Mucosa of descending colon (tissue), 3 donors: ENCODE measurements at regions not wholly inside any gene's neighbourhood (a gene's known extent, or its start where the extent isn't known, plus 50 kb on each side); places are given as distances from the start of the nearest gene placed in this dataset.
"Not testable (repeated sequence)": the region's sequence is repeated elsewhere in the genome, so short reads cannot be mapped to it uniquely, and the experiment has no call there.

Experiments used
- ATAC-seq: fragments of 200-7000 bp; cut with Tn5 transposase; one replicate; pipeline ENCODE4 v1.9.1; 2020; ENCODE audit warnings: mild to moderate bottlenecking, moderate library complexity
- DNase-seq, 3 donors: peaks; one replicate each; pipeline ENCODE4 v3.0.0-alpha.2; 2020
- H3K36me3 ChIP-seq: fragments of 200-600 bp; one replicate; pipeline ENCODE4 v1.8.0; 2021; ENCODE audit warnings: low read depth, mild to moderate bottlenecking
- H3K4me1 ChIP-seq: fragments of 200-600 bp; one replicate; pipeline ENCODE4 v1.8.0; 2021; ENCODE audit warnings: low read depth, mild to moderate bottlenecking
- H3K4me3 ChIP-seq: fragments of 200-600 bp; one replicate; pipeline ENCODE4 v1.8.0; 2021; ENCODE audit warnings: mild to moderate bottlenecking
- H3K9me3 ChIP-seq: fragments of 200-600 bp; one replicate; pipeline ENCODE4 v1.8.0; 2021; ENCODE audit warnings: mild to moderate bottlenecking
- CTCF ChIP-seq: fragments of 200-600 bp; IDR thresholded peaks from one replicate; pipeline ENCODE4 v1.8.0; 2022; ENCODE audit warnings: antibody characterized with exemption, mild to moderate bottlenecking
- intact Hi-C, 2 donors: fragments of 100-400 bp; cut with DNase I in 1 of 2; cut with micrococcal nuclease in 1 of 2; formaldehyde crosslinking; loops; one replicate each; pipeline versions ENCODE4 v1.11.0 to v1.11.1; 2022; cut with DNase I, micrococcal nuclease
- donor health status: DM: no; HTN: no; CAD: no; lungs with moderate emphysema.
- donor health status: DM: no; HTN: no; CAD: no.
- donor health status: DM: no; HTN: yes; CAD: no.

- Histone ChIP-seq H3K4me1 (no peaks in the 10 kb centered on the region), H3K36me3 (no peaks in the 10 kb centered on the region), H3K9me3 (no peaks in the 10 kb centered on the region), H3K4me3 (no peak overlapping the region)
- ATAC-seq (no peak), DNase-seq (no peak)
- intact Hi-C loops: no loop called here
- TF ChIP-seq CTCF: no peak
Observed at GRCh38 chr12:33111850-33112249, 215.3 kb upstream of the PKP2 start.

- ATAC-seq, intact Hi-C loops, DNase-seq, H3K4me3 ChIP-seq, H3K4me1 ChIP-seq, H3K9me3 ChIP-seq, H3K36me3 ChIP-seq: not testable (repeated sequence)
Observed at GRCh38 chr12:33107827-33108226, 211.2 kb upstream of the PKP2 start.

GRCh38 chr12:33093534-33093933, 197.0 kb upstream of the PKP2 start:
- no peaks in the 10 kb centered on the region for H3K36me3 ChIP-seq
- ATAC-seq: no peak
- no peaks in the 10 kb centered on the region for H3K9me3 ChIP-seq
- no peak for DNase-seq
- TF ChIP-seq CTCF: no peak
- no peak overlapping the region for H3K4me3 ChIP-seq
- intact Hi-C loops: no loop called here
- no peaks in the 10 kb centered on the region for H3K4me1 ChIP-seq

- intact Hi-C loops, H3K36me3 ChIP-seq, DNase-seq, H3K9me3 ChIP-seq, H3K4me3 ChIP-seq, H3K4me1 ChIP-seq, ATAC-seq: not testable (repeated sequence)
Observed at GRCh38 chr12:33087876-33088275, 191.3 kb upstream of the PKP2 start.

- ATAC-seq, H3K9me3 ChIP-seq, H3K4me3 ChIP-seq, H3K4me1 ChIP-seq, DNase-seq, intact Hi-C loops, H3K36me3 ChIP-seq: not testable (repeated sequence)
Observed at GRCh38 chr12:33076401-33076800, 179.8 kb upstream of the PKP2 start.

GRCh38 chr12:33075130-33075766, 178.7 kb upstream of the PKP2 start:
- ATAC-seq, H3K36me3 ChIP-seq, H3K4me3 ChIP-seq, H3K4me1 ChIP-seq, intact Hi-C loops, H3K9me3 ChIP-seq, DNase-seq: not testable (repeated sequence)

- ATAC-seq (no peak), DNase-seq (no peak)
- no peak overlapping the region for H3K4me3 ChIP-seq
- no peaks in the 10 kb centered on the region for H3K9me3 ChIP-seq
- intact Hi-C loops: no loop called here
- no peak for TF ChIP-seq CTCF
- H3K4me1 ChIP-seq: no peaks in the 10 kb centered on the region
- H3K36me3 ChIP-seq: no peaks in the 10 kb centered on the region
Observed at GRCh38 chr12:33061844-33062243, 165.3 kb upstream of the PKP2 start.

- no peaks in the 10 kb centered on the region for H3K9me3 ChIP-seq
- no peak overlapping the region for H3K4me3 ChIP-seq
- ATAC-seq (no peak), DNase-seq (no peak)
- H3K36me3 ChIP-seq: no peaks in the 10 kb centered on the region
- TF ChIP-seq CTCF: no peak
- intact Hi-C loops: no loop called here
- H3K4me1 ChIP-seq: no peaks in the 10 kb centered on the region
Observed at GRCh38 chr12:33054371-33054770, 157.8 kb upstream of the PKP2 start.
